ENCODE measurements at regions not wholly inside any gene's neighbourhood (a gene's known extent, or its start where the extent isn't known, plus 50 kb on each side); places are given as distances from the start of the nearest gene placed in this dataset.

DNA sequence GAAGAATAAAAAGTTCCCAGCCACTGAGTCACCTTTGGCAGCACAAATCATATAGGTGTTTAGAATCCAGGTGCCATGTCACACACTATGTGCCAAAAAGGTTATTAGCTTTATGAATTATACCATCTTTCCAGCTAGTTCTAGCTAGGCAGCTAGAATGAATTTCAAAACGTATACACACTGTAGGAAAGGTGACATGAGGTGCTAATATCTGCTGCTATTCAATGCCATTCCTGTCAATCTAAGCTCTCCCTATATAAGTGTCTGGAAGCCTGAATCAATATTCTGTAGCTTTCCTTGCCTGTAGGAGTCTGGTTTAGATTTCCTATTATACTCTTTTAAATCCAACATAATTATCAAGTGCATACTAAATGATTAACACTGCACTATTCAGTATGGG lies 868.6 kb downstream of the GATA3 start:
- no peaks in the 10 kb centered on the region for H3K9me3 ChIP-seq (replicated peaks; ENCODE audit: control insufficient read depth, insufficient read depth, low read length)
- ChIA-PET POLR2A (no interaction called here), CTCF (no interaction called here), RAD21 (ENCODE audit: unreplicated experiment) (no interaction called here), SMC1A (ENCODE audit: uncharacterized antibody, unreplicated experiment) (no interaction called here)
- H3K4me1 ChIP-seq (ENCODE audit: control insufficient read depth, insufficient read depth, low read length), result no peaks in the 10 kb centered on the region
- no peaks in the 10 kb centered on the region for H3K79me2 ChIP-seq (ENCODE audit: control insufficient read depth, insufficient read depth, low read length)
- H3K36me3 ChIP-seq (ENCODE audit: control insufficient read depth in 2 of 2, insufficient read depth in 2 of 2, low read length in 1 of 2), result no peaks in the 10 kb centered on the region
- intact Hi-C loops (cut with micrococcal nuclease; ENCODE audit: unreplicated experiment) (no loop called here), in situ Hi-C loops (cut with MboI) (no loop called here)
- H4K20me1 ChIP-seq (ENCODE audit: control insufficient read depth, insufficient read depth), result no peaks in the 10 kb centered on the region
- H3K9ac ChIP-seq (ENCODE audit: control insufficient read depth, insufficient read depth, low read length), result no peak overlapping the region
- FAIRE-seq, result no peak
- 6% methylated on average over 1 of the region's 1 CpG for WGBS (ENCODE audit: insufficient coverage, insufficient replicate concordance, low lambda C conversion rate, missing lambda C conversion rate)
- no peaks in the 10 kb centered on the region for H3K27me3 ChIP-seq (replicated peaks in 1 of 2; ENCODE audit: control insufficient read depth in 2 of 2, insufficient read depth in 2 of 2, low read length in 1 of 2)
- H3K4me3 ChIP-seq, result no peak overlapping the region
- ATAC-seq, result no peak
- no TSS peak for BruUV-seq (replicated peaks)
- H3K27ac ChIP-seq (ENCODE audit: control insufficient read depth, insufficient read depth), result no peak overlapping the region
- no peak for DNase-seq (ENCODE audit: low read depth, low spot score)
- H3K4me2 ChIP-seq (ENCODE audit: control insufficient read depth, insufficient read depth), result no peak overlapping the region
- TF ChIP-seq MEF2B (IDR thresholded peaks at IDR 0.05; ENCODE audit: partially characterized antibody, poor library complexity, severe bottlenecking), result no peak
- no peak for TF ChIP-seq CHD4 (IDR thresholded peaks at IDR 0.05)
- no peak for TF ChIP-seq STAT3 (IDR thresholded peaks at IDR 0.05; ENCODE audit: low read depth, low read length)
- TF ChIP-seq, protein P1, sequence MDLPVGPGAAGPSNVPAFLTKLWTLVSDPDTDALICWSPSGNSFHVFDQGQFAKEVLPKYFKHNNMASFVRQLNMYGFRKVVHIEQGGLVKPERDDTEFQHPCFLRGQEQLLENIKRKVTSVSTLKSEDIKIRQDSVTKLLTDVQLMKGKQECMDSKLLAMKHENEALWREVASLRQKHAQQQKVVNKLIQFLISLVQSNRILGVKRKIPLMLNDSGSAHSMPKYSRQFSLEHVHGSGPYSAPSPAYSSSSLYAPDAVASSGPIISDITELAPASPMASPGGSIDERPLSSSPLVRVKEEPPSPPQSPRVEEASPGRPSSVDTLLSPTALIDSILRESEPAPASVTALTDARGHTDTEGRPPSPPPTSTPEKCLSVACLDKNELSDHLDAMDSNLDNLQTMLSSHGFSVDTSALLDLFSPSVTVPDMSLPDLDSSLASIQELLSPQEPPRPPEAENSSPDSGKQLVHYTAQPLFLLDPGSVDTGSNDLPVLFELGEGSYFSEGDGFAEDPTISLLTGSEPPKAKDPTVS (IDR thresholded peaks at IDR 0.05; ENCODE audit: low read depth, low read length), result no peak
- TF ChIP-seq FOS (IDR thresholded peaks at IDR 0.05; ENCODE audit: borderline replicate concordance, extremely low read depth, insufficient read length), result no peak
- TF ChIP-seq SREBF1 (IDR thresholded peaks at IDR 0.05; ENCODE audit: low read length), result no peak
- TF ChIP-seq ATF7 (IDR thresholded peaks at IDR 0.05; ENCODE audit: low read depth), result no peak
- no peak overlapping the region for H2AFZ ChIP-seq (ENCODE audit: control insufficient read depth, low read depth, low read length)

DNA sequence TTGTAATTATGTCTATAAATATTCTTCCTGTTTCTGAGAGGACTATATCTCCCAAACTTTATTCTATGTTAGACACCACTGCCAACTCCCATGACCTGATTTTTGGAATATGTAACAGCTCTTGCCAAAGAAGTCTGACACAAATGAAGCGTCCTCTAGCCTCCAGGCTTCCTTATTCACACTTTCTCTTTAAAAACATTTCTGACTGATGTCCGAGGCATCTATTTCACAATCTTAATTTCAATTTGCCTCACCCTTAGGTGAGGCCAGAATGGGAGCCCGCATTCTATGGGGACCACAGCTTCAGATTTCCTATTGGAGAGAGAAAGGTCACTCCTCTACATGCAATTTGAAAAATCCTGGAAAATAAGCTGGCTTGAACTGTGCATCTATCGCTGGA lies 873.2 kb downstream of the GATA3 start:
- WGBS (ENCODE audit: insufficient coverage, insufficient replicate concordance, low lambda C conversion rate, missing lambda C conversion rate), result 12% methylated on average over 4 of the region's 4 CpGs
- no peak for ATAC-seq
- Histone ChIP-seq H2AFZ (ENCODE audit: control insufficient read depth, low read depth, low read length) (no peak overlapping the region), H3K9ac (ENCODE audit: control insufficient read depth, insufficient read depth, low read length) (no peak overlapping the region), H3K79me2 (ENCODE audit: control insufficient read depth, insufficient read depth, low read length) (no peaks in the 10 kb centered on the region), H3K36me3 (ENCODE audit: control insufficient read depth in 2 of 2, insufficient read depth in 2 of 2, low read length in 1 of 2) (no peaks in the 10 kb centered on the region), H3K4me1 (ENCODE audit: control insufficient read depth, insufficient read depth, low read length) (no peaks in the 10 kb centered on the region), H3K9me3 (replicated peaks; ENCODE audit: control insufficient read depth, insufficient read depth, low read length) (no peaks in the 10 kb centered on the region), H4K20me1 (ENCODE audit: control insufficient read depth, insufficient read depth) (no peaks in the 10 kb centered on the region), H3K4me3 (no peak overlapping the region), H3K27me3 (replicated peaks in 1 of 2; ENCODE audit: control insufficient read depth in 2 of 2, insufficient read depth in 2 of 2, low read length in 1 of 2) (no peaks in the 10 kb centered on the region), H3K27ac (ENCODE audit: control insufficient read depth, insufficient read depth) (no peak overlapping the region), H3K4me2 (ENCODE audit: control insufficient read depth, insufficient read depth) (no peak overlapping the region)
- ChIA-PET RAD21 (ENCODE audit: unreplicated experiment) (no interaction called here), POLR2A (no interaction called here), CTCF (no interaction called here), SMC1A (ENCODE audit: uncharacterized antibody, unreplicated experiment) (no interaction called here)
- intact Hi-C loops (cut with micrococcal nuclease; ENCODE audit: unreplicated experiment) (no loop called here), in situ Hi-C loops (cut with MboI) (no loop called here)
- TF ChIP-seq CBFB (IDR thresholded peaks at IDR 0.05; ENCODE audit: low read depth) (no peak), RBBP5 (conservative IDR thresholded peaks at IDR 0.05) (no peak), BACH1 (IDR thresholded peaks at IDR 0.05; ENCODE audit: borderline replicate concordance) (no peak), YBX1 (IDR thresholded peaks at IDR 0.05) (no peak), ZNF24 (IDR thresholded peaks at IDR 0.05) (no peak), NFYB (IDR thresholded peaks at IDR 0.05; ENCODE audit: insufficient read depth, low read depth, low read length) (no peak), CHD2 (IDR thresholded peaks at IDR 0.05; ENCODE audit: borderline replicate concordance, low read depth, low read length) (no peak)
- TF ChIP-seq, protein P2, sequence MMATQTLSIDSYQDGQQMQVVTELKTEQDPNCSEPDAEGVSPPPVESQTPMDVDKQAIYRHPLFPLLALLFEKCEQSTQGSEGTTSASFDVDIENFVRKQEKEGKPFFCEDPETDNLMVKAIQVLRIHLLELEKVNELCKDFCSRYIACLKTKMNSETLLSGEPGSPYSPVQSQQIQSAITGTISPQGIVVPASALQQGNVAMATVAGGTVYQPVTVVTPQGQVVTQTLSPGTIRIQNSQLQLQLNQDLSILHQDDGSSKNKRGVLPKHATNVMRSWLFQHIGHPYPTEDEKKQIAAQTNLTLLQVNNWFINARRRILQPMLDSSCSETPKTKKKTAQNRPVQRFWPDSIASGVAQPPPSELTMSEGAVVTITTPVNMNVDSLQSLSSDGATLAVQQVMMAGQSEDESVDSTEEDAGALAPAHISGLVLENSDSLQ (IDR thresholded peaks at IDR 0.05), result no peak
- TF ChIP-seq, protein P3, sequence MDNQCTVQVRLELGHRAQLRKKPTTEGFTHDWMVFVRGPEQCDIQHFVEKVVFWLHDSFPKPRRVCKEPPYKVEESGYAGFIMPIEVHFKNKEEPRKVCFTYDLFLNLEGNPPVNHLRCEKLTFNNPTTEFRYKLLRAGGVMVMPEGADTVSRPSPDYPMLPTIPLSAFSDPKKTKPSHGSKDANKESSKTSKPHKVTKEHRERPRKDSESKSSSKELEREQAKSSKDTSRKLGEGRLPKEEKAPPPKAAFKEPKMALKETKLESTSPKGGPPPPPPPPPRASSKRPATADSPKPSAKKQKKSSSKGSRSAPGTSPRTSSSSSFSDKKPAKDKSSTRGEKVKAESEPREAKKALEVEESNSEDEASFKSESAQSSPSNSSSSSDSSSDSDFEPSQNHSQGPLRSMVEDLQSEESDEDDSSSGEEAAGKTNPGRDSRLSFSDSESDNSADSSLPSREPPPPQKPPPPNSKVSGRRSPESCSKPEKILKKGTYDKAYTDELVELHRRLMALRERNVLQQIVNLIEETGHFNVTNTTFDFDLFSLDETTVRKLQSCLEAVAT (IDR thresholded peaks at IDR 0.05), result no peak
- no peak for DNase-seq (ENCODE audit: low read depth, low spot score)
- BruUV-seq (replicated peaks), result no TSS peak
- FAIRE-seq, result no peak
